ENCODE measurements at regions not wholly inside any gene's neighbourhood (a gene's known extent, or its start where the extent isn't known, plus 50 kb on each side); places are given as distances from the start of the nearest gene placed in this dataset.

GRCh38 chr5:73236541-73237128, 63.6 kb downstream of the TMEM174 start:
- TF ChIP-seq CTCF (IDR thresholded peaks at IDR 0.05), result no peak
- TF ChIP-seq ZFX (IDR thresholded peaks at IDR 0.05; ENCODE audit: borderline replicate concordance), result no peak

Measured in 22Rv1 (cell line).